CD4-positive, alpha-beta T cell treated with Interleukin-6 at 100 ng/mL for 8 hours (primary cell): ENCODE measurements at regions not wholly inside any gene's neighbourhood (a gene's known extent, or its start where the extent isn't known, plus 50 kb on each side); places are given as distances from the start of the nearest gene placed in this dataset.

Experiments used
- DNase-seq: peaks from one replicate; pipeline ENCODE4 v3.0.0-alpha.2; 2020; ENCODE audit warnings: mixed read lengths, low spot score

GRCh38 chr13:58795715-58796114 lies 1164.2 kb downstream of the PCDH17 start:
- no peak for DNase-seq

- DNase-seq, result no peak
These were observed 1173.3 kb downstream of the PCDH17 start for GRCh38 chr13:58804832-58805231.

DNA sequence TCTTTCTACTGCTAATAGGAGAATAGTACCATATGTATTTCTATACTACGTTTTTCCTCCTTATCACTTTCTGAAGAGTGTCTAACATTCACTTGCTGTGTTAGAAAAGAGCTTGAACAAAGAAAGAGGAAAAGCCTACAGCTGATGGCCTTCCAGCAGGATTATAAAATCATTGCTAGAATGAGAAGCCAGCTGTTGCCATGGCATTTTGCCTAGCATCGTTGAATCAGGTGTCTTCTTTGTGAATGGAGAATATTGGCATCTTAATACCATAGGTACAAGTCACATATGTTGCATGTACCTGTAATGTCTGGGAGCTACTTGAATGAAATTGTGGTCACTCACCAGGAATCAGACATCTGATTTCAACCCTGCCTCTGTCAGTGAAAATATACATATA lies 1174.9 kb downstream of the PCDH17 start:
- no peak for DNase-seq

GRCh38 chr13:58823701-58824100 lies 1192.2 kb downstream of the PCDH17 start:
- DNase-seq, result no peak

DNA sequence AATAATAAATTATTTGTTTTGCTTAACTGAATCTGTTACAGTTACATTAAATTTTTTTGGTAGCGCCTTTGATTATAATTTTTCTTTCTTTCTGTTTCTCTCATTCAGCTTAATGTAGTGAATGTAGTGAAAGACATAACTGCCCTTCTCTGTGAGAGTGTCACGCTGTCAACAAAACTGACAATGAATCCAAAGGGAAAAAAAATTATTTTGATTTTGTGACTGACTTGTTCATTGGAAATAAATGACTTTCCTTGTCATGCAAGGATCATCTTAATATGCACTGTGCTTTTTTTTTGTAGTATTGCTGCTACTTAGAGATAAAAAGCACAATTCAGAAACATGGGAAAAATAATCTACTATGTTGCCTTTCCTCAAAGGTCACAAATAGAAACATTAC lies 1196.4 kb downstream of the PCDH17 start:
- DNase-seq, result no peak

DNA sequence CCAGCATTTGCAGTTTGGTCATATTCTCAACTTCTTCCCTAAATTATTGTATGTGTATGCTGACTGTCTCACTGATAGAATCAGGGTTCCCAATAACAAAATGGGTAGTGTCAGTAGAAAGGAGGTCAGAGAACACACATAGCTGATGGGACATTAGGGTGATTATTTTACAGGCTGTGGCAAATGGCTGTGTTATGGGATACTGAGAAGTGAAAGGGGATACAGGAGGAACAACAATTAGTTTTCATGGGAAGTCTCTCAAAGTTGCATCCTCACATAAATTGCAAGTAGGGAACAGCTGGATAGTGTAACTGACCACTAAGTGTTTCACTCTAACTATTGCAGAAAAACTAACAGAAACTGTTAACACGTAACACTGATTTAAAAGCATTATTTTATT lies 1199.3 kb downstream of the PCDH17 start:
- DNase-seq, result no peak

DNA sequence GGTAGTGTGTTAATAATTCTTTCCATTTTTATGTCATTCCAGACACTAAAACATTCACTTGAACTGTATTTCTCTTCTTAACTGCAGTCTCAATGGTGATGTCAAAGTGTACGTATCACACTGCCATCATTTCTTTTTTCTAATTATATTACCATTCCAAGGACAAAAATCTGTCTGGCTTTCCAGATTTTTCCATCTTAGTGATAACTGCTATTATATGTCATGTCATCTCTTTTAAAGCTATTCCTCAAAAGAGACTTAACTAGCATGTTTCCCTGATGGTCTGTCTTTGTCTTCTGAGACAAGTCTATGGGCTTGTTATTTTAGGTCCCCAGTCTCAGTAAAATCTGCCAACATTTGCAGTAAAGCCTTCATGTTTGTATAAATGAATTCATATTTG lies 1207.1 kb downstream of the PCDH17 start:
- DNase-seq, result no peak

- DNase-seq, result no peak
These were observed 1211.5 kb downstream of the PCDH17 start for GRCh38 chr13:58843071-58843470.

DNA sequence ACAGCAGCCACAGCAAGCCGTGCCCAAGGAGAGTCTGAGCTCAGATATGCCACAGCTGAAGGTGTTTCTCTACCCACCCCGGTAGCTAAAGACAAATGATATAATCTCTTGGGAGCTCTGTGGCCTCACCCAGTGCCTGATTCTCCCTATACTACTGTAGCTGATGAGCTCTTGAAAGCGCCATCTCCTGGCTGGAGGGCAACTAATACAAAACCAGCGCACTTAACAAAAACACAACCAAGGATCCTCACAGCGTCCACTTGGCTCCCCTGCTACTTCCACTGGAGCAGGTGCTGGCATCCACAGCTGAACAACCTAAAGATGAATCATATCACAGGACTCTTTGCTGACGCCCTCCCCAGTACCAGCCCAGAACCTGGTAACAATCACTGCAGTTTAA lies 1212.0 kb downstream of the PCDH17 start:
- DNase-seq, result no peak

DNA sequence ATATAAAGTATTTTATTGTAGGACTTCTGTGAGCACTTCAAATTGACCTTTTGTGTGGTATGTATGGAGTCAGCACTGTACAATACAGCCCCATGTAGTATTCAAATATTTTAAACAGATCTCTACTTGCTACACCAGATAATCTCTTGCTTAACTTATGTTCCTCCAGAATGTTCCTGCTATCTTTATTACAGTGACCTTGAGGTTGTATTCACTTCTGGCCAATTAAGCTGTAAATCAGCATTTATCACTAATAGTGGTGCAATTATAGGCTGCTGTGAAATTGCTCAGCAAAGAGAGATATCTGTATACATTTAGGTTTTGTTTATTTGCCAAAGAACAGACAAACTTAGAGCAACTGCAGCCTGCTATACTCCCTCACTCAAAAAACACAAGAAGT lies 1218.6 kb downstream of the PCDH17 start:
- DNase-seq, result no peak

- no peak for DNase-seq
These were observed 1220.5 kb downstream of the PCDH17 start for GRCh38 chr13:58852076-58852475.

DNA sequence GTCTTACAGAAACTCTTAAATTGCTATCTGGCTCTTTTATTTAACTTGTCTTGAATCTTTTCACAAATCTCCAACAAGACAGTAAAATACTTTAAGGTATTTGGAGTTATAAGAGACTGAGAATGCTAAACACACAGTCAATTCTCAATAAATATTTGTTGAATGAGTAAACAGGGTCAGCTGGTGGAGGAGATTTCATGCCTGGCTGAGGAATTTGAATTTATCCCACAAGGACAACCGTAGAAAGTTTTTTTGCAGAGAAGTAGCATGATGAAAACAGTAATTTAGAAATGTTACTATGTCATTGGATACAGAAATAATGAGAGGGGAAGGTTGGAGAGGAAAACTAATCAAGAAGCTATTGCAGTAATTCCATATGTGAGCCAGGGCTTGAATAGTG lies 1223.7 kb downstream of the PCDH17 start:
- DNase-seq, result no peak

- DNase-seq, result no peak
These were observed 1227.4 kb downstream of the PCDH17 start for GRCh38 chr13:58858870-58859371.

GRCh38 chr13:58865286-58865685 lies 1233.7 kb downstream of the PCDH17 start:
- no peak for DNase-seq

DNA sequence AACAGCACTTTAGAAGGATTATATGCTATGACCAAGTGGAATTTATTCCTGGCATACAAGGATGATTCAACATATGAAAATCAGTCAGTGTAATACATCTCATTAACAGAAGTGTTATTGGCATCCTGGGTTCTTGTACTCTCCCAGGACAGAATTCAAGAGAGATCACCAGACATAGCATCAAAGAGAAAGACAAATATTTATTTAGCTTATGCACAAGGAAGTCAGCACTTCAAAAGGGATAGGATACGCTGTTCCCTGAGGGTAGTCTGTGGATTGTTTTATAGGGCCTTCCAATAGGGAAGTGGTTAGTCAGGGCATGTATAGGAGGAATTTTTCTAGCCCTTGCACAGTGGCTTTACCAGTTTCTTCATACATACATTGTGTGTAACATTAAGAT lies 1238.0 kb downstream of the PCDH17 start:
- no peak for DNase-seq

- DNase-seq, result no peak
These were observed 1244.9 kb downstream of the PCDH17 start for GRCh38 chr13:58876473-58876872.

GRCh38 chr13:58879114-58879513 lies 1247.6 kb downstream of the PCDH17 start:
- no peak for DNase-seq

- DNase-seq, result no peak
These were observed 1251.0 kb downstream of the PCDH17 start for GRCh38 chr13:58882516-58882915.

DNA sequence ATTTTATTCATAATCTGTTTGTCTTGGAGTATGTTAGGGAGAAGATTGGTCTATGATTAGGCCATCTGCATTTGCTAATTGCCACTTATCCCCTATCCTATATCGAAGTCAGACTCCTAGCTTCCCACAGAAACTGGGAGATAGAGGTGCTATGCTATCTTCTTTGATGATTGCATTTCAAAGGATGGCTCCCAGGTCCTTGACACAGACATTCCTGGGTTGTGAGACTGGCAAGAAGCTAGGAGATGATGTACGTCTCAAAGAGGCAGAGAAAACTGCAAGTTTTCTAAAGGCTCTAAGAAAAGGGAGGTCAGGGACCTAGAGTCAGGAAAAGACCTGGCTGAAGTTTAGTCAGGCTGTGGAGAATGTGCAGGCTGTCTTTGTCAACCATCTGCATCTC lies 1251.9 kb downstream of the PCDH17 start:
- no peak for DNase-seq

- no peak for DNase-seq
These were observed 1253.0 kb downstream of the PCDH17 start for GRCh38 chr13:58884353-58885209.

DNA sequence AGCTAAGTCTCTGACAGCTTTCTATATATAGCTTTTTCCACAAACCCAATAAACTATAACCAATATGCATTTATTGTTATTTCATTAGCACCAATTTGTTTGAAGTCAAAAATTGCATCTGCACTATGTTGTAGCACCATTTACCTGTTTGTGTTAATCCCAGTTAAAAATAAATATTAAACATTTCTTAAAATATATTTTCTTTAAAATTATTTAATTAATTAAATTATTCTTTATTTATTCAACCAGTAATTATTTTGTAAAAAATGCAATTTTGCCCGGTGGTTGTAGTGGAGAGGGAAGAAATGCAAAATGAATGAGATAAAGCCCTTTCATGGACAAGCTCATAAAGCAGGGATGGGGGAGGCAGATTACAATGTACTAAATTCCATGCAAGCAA lies 1257.9 kb downstream of the PCDH17 start:
- no peak for DNase-seq

GRCh38 chr13:58893396-58893795 lies 1261.9 kb downstream of the PCDH17 start:
- DNase-seq, result no peak

DNA sequence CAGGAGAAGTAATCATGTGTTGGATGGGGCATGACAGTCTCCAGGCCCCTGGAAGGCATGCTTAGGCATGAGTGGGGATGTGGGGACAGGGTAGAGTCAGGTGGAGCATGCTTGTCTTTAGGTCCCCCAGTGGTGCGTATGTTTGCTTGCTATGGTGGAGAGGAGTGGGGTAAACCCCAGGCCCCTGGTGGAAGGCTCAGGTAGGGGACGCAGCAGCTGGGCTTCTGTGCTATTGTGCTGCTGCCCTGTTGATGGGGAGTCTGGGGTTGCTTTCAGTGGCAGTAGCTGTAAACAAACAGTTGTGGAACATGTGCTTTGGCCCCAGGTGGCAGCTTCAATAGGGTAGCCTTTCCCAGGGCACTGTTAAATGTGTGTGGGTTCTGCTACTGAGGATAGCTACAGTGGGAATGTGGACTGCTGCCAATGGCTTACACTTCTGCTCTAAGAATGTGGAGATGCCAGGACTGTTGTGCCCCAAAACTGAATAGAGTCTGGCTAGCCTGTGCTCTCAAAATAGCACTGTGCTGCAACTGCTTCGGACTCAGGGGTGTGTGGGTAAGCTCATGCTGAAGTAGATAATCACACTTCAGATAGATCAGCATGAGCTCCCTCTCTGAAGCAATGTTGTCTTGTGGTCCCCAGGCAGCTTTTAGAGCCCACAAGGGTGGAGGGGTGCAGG lies 1257.3 kb downstream of the DIAPH3 start:
- DNase-seq, result no peak
